ENCODE measurements at regions not wholly inside any gene's neighbourhood (a gene's known extent, or its start where the extent isn't known, plus 50 kb on each side); places are given as distances from the start of the nearest gene placed in this dataset.

- no peak for DNase-seq
Measured at GRCh38 chr2:217573571-217573970, 429.2 kb downstream of the TNS1 start.

GRCh38 chr2:217570394-217570793 lies 432.4 kb downstream of the TNS1 start:
- DNase-seq, result no peak

- DNase-seq, result no peak
Measured at GRCh38 chr2:217568289-217568971, 434.4 kb downstream of the TNS1 start.

- DNase-seq, result no peak
Measured at GRCh38 chr2:217563565-217563964, 439.2 kb downstream of the TNS1 start.

- no peak for DNase-seq
Measured at GRCh38 chr2:217562871-217563480, 439.8 kb downstream of the TNS1 start.

DNA sequence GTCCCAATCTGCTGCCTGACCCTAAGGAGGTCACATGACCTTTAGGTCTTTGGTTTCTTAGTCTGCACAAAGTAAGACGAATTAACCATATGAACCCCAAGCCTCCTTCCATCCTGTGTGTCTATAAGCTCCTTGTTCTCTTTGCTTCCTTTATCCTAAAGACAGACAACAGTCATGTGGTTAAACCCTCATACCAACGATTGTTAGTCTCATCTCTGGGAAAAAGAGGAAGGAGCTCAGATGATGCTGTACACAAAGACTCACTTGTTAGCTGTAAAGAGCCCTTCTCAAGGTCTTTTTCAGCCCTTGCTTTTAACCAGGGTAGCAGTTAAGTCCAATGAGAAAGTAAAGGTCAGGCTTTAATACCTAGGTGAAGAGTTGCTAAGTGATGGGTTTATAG lies 443.7 kb downstream of the TNS1 start:
- DNase-seq, result no peak

GRCh38 chr2:217555081-217555876 lies 447.5 kb downstream of the TNS1 start:
- no peak for DNase-seq

- no peak for DNase-seq
Measured at GRCh38 chr2:217553679-217554078, 449.1 kb downstream of the TNS1 start.

- no peak for DNase-seq
Measured at GRCh38 chr2:217553202-217553601, 449.6 kb downstream of the TNS1 start.

GRCh38 chr2:217552081-217552480 lies 450.7 kb downstream of the TNS1 start:
- DNase-seq, result no peak

DNA sequence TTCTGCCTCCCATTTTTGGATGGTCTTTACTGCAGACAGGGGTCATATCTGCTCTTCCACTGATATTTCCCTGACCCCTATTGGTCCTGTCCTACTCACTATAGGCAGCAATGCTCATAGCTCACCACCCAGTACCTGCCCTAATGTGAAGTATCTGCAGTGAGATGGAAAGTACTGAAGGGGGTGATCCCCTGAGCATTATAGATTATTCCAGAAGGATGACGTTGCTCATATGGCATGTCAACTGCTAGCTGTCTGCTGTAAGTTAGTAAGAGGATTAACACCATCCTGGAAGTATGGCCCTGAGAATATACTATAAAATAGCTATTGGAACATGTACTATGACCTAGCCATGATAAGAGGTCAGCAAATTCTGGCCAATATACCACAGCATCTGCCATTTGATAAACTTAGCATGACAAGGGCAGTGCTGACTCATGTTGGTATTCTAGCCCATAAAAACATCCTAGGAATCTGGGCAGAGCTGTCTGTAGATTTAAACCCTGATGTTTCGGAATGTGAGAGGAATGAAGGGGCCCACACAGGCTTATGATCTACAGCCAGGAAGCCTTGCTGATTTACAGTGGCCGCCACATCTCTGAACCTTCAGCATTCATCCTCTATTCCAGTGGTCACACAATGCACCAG lies 451.4 kb downstream of the TNS1 start:
- no peak for DNase-seq

DNA sequence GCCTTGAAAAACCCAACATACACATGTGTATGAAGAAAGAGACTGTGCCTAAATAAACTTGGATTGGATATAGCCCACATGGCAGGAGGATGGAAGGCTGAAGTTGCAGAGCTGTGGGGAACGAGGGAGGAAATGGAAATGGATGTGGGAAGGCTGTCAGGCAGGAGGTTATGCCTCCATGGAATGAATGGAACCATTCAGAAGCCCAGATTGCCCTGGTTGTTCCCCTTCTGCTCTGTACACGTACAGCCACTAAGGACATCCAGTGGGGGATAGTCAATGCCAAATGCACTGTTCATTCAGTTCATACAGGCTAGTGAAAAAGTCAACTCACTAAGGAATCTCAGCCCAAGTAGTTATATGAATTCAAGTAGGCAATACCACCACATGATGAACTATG lies 463.7 kb downstream of the TNS1 start:
- DNase-seq, result no peak

GRCh38 chr2:217538719-217539118 lies 464.1 kb downstream of the TNS1 start:
- DNase-seq, result no peak

- no peak for DNase-seq
Measured at GRCh38 chr2:217535957-217536708, 466.7 kb downstream of the TNS1 start.

GRCh38 chr2:217530392-217531090 lies 472.3 kb downstream of the TNS1 start:
- DNase-seq, result no peak

GRCh38 chr2:217529271-217529670 lies 473.5 kb downstream of the TNS1 start:
- no peak for DNase-seq

DNA sequence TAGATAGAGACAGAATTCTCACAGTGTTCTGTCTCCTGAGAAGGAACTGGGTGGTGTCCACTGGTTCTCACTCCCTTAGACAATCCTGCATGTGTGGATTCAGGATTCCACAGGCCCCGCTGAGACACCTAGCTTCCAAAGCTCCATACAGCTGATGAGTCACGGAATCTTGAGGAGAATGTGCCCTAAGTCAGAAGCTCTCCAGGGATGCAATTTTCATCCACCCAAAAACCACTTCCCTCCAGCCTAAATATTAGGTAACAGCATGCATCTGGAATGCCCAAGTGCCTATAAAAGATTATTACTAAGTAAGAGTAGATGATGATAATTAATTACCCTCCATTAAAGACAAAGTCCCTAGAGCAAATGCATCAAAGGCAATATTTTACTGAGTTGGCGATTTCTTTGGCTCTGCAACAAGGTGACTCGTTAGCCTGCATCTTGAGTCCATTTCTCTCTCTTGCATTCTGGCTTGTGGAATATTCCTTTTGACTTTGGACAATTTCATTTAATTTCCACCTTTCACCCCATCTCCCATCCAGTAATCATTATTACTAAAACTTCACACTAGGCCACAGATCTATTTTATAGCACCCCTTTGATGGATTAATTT lies 475.1 kb downstream of the TNS1 start:
- DNase-seq, result no peak

- no peak for DNase-seq
Measured at GRCh38 chr2:217525076-217525475, 477.7 kb downstream of the TNS1 start.

DNA sequence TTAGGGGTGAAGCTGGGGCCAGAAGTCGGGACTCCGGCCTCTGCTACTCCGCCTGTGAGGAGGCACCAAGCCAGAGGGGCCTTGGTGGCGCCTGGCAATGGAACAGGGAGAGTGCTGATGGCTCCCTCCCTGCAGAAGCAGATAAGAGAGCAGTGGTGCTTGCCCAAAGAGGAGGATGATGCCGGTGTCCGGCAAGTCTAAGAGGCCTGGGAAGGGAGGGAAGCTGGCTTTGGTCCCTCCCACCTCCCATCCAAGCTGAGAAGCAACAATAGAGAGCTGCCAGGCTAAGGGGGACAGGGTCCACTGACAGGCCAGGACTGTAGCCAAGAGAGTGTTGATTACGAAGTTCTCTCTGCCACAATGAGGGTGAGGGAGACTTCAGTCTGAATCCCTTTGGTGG lies 479.5 kb downstream of the TNS1 start:
- no peak for DNase-seq

- no peak for DNase-seq
Measured at GRCh38 chr2:217521820-217522219, 481.0 kb downstream of the TNS1 start.

- no peak for DNase-seq
Measured at GRCh38 chr2:217520356-217521010, 482.3 kb downstream of the TNS1 start.
